ENCODE measurements at regions not wholly inside any gene's neighbourhood (a gene's known extent, or its start where the extent isn't known, plus 50 kb on each side); places are given as distances from the start of the nearest gene placed in this dataset.

- POLR2A ChIA-PET, result no interaction called here
- no peaks in the 10 kb centered on the region for H3K27me3 Mint-ChIP-seq
- H3K9me3 Mint-ChIP-seq, result peaks cover 0 to 5% (median 0%) of the 10 kb centered on the region in 9 donors
- peak overlapping the region in 4 of 10 donors; percentile 21 to 68 (median 54) for H3K27ac Mint-ChIP-seq
- H3K4me1 Mint-ChIP-seq, result peaks cover 10 to 26% (median 17%) of the 10 kb centered on the region in 4 donors
- DNase-seq, result no peak
- ATAC-seq, result peak in 1 of 2 donors; percentile 44
- H3K36me3 Mint-ChIP-seq, result peaks cover 0 to 3% (median 0%) of the 10 kb centered on the region in 3 donors
- H3K4me3 Mint-ChIP-seq, result peak overlapping the region in 1 of 10 donors; percentile 11
Measured at GRCh38 chr13:51518827-51519226, 65.4 kb upstream of the WDFY2 start.

GRCh38 chr13:51519771-51520216, 64.5 kb upstream of the WDFY2 start:
- POLR2A ChIA-PET, result no interaction called here
- DNase-seq (no peak), ATAC-seq (no peak)
- Mint-ChIP-seq H3K27ac (peak overlapping the region in 2 of 10 donors; percentile 9 to 52), H3K27me3 (no peaks in the 10 kb centered on the region), H3K9me3 (peaks cover 0 to 3% (median 0%) of the 10 kb centered on the region in 9 donors), H3K36me3 (no peaks in the 10 kb centered on the region), H3K4me3 (no peak overlapping the region), H3K4me1 (peaks cover 10 to 26% (median 17%) of the 10 kb centered on the region in 4 donors)

GRCh38 chr13:51520524-51520923, 63.7 kb upstream of the WDFY2 start:
- Mint-ChIP-seq H3K4me3 (no peak overlapping the region), H3K4me1 (peaks cover 10 to 26% (median 17%) of the 10 kb centered on the region in 4 donors), H3K9me3 (peaks cover 0 to 3% (median 0%) of the 10 kb centered on the region in 9 donors), H3K36me3 (no peaks in the 10 kb centered on the region), H3K27ac (peak overlapping the region in 3 of 10 donors; percentile 3 to 56 (median 52)), H3K27me3 (no peaks in the 10 kb centered on the region)
- POLR2A ChIA-PET, result no interaction called here
- ATAC-seq (no peak), DNase-seq (peak in 1 of 10 donors; percentile 16)

GRCh38 chr13:51523082-51523518, 61.2 kb upstream of the WDFY2 start:
- ATAC-seq (peak; percentile 47 to 57), DNase-seq (peak in 4 of 10 donors; percentile 6 to 21 (median 18))
- Mint-ChIP-seq H3K27ac (peak overlapping the region in 5 of 10 donors; percentile 5 to 52 (median 47)), H3K4me1 (peaks cover 10 to 26% (median 17%) of the 10 kb centered on the region in 4 donors), H3K9me3 (peaks cover 0 to 11% (median 0%) of the 10 kb centered on the region in 9 donors), H3K4me3 (peak overlapping the region in 5 of 10 donors; percentile 14 to 28 (median 23)), H3K27me3 (no peaks in the 10 kb centered on the region), H3K36me3 (peaks cover 0 to 6% (median 0%) of the 10 kb centered on the region in 3 donors)
- POLR2A ChIA-PET, result no interaction called here

GRCh38 chr13:51524312-51524711, 60.0 kb upstream of the WDFY2 start:
- POLR2A ChIA-PET, result no interaction called here
- Mint-ChIP-seq H3K27ac (no peak overlapping the region), H3K4me3 (no peak overlapping the region), H3K4me1 (peaks cover 8 to 20% (median 12%) of the 10 kb centered on the region in 4 donors), H3K9me3 (peaks cover 0 to 11% (median 0%) of the 10 kb centered on the region in 9 donors), H3K27me3 (no peaks in the 10 kb centered on the region), H3K36me3 (peaks cover 0 to 6% (median 0%) of the 10 kb centered on the region in 3 donors)
- ATAC-seq, result no peak
- DNase-seq, result no peak

GRCh38 chr13:51524829-51525566, 59.3 kb upstream of the WDFY2 start:
- Mint-ChIP-seq H3K27me3 (no peaks in the 10 kb centered on the region), H3K4me3 (no peak overlapping the region), H3K9me3 (peaks cover 0 to 13% (median under 1%) of the 10 kb centered on the region in 9 donors), H3K27ac (no peak overlapping the region), H3K4me1 (peaks cover 8 to 20% (median 11%) of the 10 kb centered on the region in 4 donors), H3K36me3 (peaks cover 0 to 6% (median 0%) of the 10 kb centered on the region in 3 donors)
- POLR2A ChIA-PET, result no interaction called here
- no peak for DNase-seq
- no peak for ATAC-seq

- H3K4me1 Mint-ChIP-seq, result peaks cover 5 to 17% (median 10%) of the 10 kb centered on the region in 4 donors
- H3K36me3 Mint-ChIP-seq, result peaks cover 0 to 6% (median under 1%) of the 10 kb centered on the region in 3 donors
- no peaks in the 10 kb centered on the region for H3K27me3 Mint-ChIP-seq
- POLR2A ChIA-PET, result no interaction called here
- peaks cover 0 to 20% (median 2%) of the 10 kb centered on the region in 9 donors for H3K9me3 Mint-ChIP-seq
- no peak for DNase-seq
- no peak for ATAC-seq
- no peak overlapping the region for H3K27ac Mint-ChIP-seq
- no peak overlapping the region for H3K4me3 Mint-ChIP-seq
Measured at GRCh38 chr13:51525567-51526167, 58.6 kb upstream of the WDFY2 start.

- ATAC-seq (no peak), DNase-seq (no peak)
- Mint-ChIP-seq H3K4me1 (peaks cover 0 to 22% (median 8%) of the 10 kb centered on the region in 4 donors), H3K27ac (no peak overlapping the region), H3K36me3 (peaks cover 0 to 6% (median 3%) of the 10 kb centered on the region in 3 donors), H3K9me3 (peaks cover 0 to 20% (median 2%) of the 10 kb centered on the region in 9 donors), H3K27me3 (no peaks in the 10 kb centered on the region), H3K4me3 (no peak overlapping the region)
- POLR2A ChIA-PET, result no interaction called here
Measured at GRCh38 chr13:51526202-51526601, 58.1 kb upstream of the WDFY2 start.

- Mint-ChIP-seq H3K4me3 (peak overlapping the region in 4 of 10 donors; percentile 3 to 46 (median 39)), H3K36me3 (peaks cover 0 to 3% (median 1%) of the 10 kb centered on the region in 3 donors), H3K27ac (peak overlapping the region in 7 of 10 donors; percentile 22 to 85 (median 49)), H3K27me3 (no peaks in the 10 kb centered on the region), H3K9me3 (peaks cover 0 to 13% (median under 1%) of the 10 kb centered on the region in 9 donors), H3K4me1 (peaks cover 9 to 50% (median 21%) of the 10 kb centered on the region in 4 donors)
- DNase-seq (no peak), ATAC-seq (no peak)
- POLR2A ChIA-PET, result no interaction called here
Measured at GRCh38 chr13:51532736-51533197, 51.5 kb upstream of the WDFY2 start.

- peak overlapping the region; percentile 28 to 91 (median 70) for H3K27ac Mint-ChIP-seq
- ATAC-seq, result peak; percentile 80 to 82
- POLR2A ChIA-PET, result interaction anchor here (1.5 kb wide), 1 partner anchor 81 kb away, joined by 13 read pairs; the partner anchor contains the start of gene INTS6
Measured at GRCh38 chr13:51534041-51534817, 50.0 kb upstream of the WDFY2 start.

More at GRCh38 chr13:51534041-51534817, 50.0 kb upstream of the WDFY2 start:
- Mint-ChIP-seq H3K36me3 (peaks cover 0 to 3% (median 0%) of the 10 kb centered on the region in 3 donors), H3K9me3 (peaks cover 0 to 9% (median 0%) of the 10 kb centered on the region in 9 donors), H3K4me3 (peak overlapping the region; percentile 19 to 64 (median 51)), H3K4me1 (peaks cover 9 to 50% (median 21%) of the 10 kb centered on the region in 4 donors), H3K27me3 (no peaks in the 10 kb centered on the region)
- peak in 7 of 10 donors; percentile 4 to 27 (median 22) for DNase-seq
